Gastroesophageal sphincter (tissue), 4 donors: ENCODE measurements at regions not wholly inside any gene's neighbourhood (a gene's known extent, or its start where the extent isn't known, plus 50 kb on each side); places are given as distances from the start of the nearest gene placed in this dataset.

Experiments
- ATAC-seq: fragments of 150-250 bp; one replicate; pipeline ENCODE4 v1.9.1; 2016; ENCODE audit warnings: mild to moderate bottlenecking, moderate library complexity
- H3K27ac ChIP-seq, 4 donors: fragments of 200-600 bp; sonication (generic) in 3 of 4; 1 replicate in 3 of 4; 2 replicates in 1 of 4; pipeline ENCODE4 v1.5.1; 2016 to 2019
- H3K27me3 ChIP-seq: fragments of 200-600 bp; sonication (generic); one replicate; pipeline ENCODE4 v1.5.1; 2019
- H3K36me3 ChIP-seq, 2 donors: fragments of 200-600 bp; sonication (generic); one replicate each; pipeline ENCODE4 v1.5.1; 2019; ENCODE audit warnings: control low read depth in 1 of 2
- H3K4me1 ChIP-seq, 3 donors: fragments of 200-600 bp; sonication (generic); 1 replicate in 2 of 3; 2 replicates in 1 of 3; pipeline ENCODE4 v1.5.1; 2016 to 2019; ENCODE audit warnings: control low read depth in 2 of 3
- H3K4me3 ChIP-seq, 2 donors: fragments of 200-600 bp; sonication (generic); one replicate each; pipeline ENCODE4 v1.5.1; 2019; ENCODE audit warnings: mild to moderate bottlenecking in 1 of 2, moderate library complexity in 1 of 2
- H3K9me3 ChIP-seq, 3 donors: fragments of 200-600 bp; sonication (generic); one replicate each; pipeline ENCODE4 v1.5.1; 2017 to 2019; ENCODE audit warnings: control low read depth in 2 of 3
- CTCF ChIP-seq, 4 experiments: fragments of 200-600 bp in 2 of 4; fragments of 450-650 bp in 2 of 4; sonication (generic) in 1 of 4; IDR thresholded peaks; one replicate each; pipeline ENCODE4 v1.5.1; 2017 to 2019; ENCODE audit warnings: antibody characterized with exemption in 4 of 4, mild to moderate bottlenecking in 2 of 4, moderate library complexity in 2 of 4
- EP300 ChIP-seq: sonication (generic); formaldehyde crosslinking; IDR thresholded peaks from one replicate; pipeline ENCODE4 v1.6.1; 2017; ENCODE audit warnings: antibody characterized with exemption, mild to moderate bottlenecking
- POLR2A ChIP-seq, 2 donors: fragments of 450-650 bp; IDR thresholded peaks; one replicate each; pipeline ENCODE4 v1.6.1; 2017; ENCODE audit warnings: antibody characterized with exemption in 2 of 2, mild to moderate bottlenecking in 2 of 2, moderate library complexity in 1 of 2
- POLR2AphosphoS5 ChIP-seq: sonication (generic); formaldehyde crosslinking; IDR thresholded peaks from one replicate; pipeline ENCODE4 v1.6.1; 2017; ENCODE audit warnings: antibody characterized with exemption
- WGBS, 2 donors: methylation state at CpG; one replicate each; pipeline ENCODE4 v1.1.5; 2018; ENCODE audit warnings: low coverage in 1 of 2; 5-methylcytosine and 5-hydroxymethylcytosine counted together

GRCh38 chr4:8725071-8725841, 132.7 kb downstream of the CPZ start:
- Histone ChIP-seq H3K36me3 (no peaks in the 10 kb centered on the region), H3K9me3 (no peaks in the 10 kb centered on the region), H3K27ac (no peak overlapping the region), H3K4me3 (no peak overlapping the region), H3K27me3 (peaks cover 66% of the 10 kb centered on the region), H3K4me1 (no peaks in the 10 kb centered on the region)
- TF ChIP-seq CTCF (IDR thresholded peaks at IDR 0.05) = no peak
- ATAC-seq = no peak
- 15% methylated on average over 5 of the region's 26 CpGs; no CpG with 5 or more reads in 1 of the 2 donors for WGBS, 2 donors

GRCh38 chr4:8724436-8725070, 132.0 kb downstream of the CPZ start:
- TF ChIP-seq CTCF (IDR thresholded peaks at IDR 0.05) = no peak
- no peak for TF ChIP-seq POLR2AphosphoS5
- no peak for TF ChIP-seq POLR2A (IDR thresholded peaks at IDR 0.05)
- TF ChIP-seq EP300 = no peak
- Histone ChIP-seq H3K36me3 (no peaks in the 10 kb centered on the region), H3K27me3 (peaks cover 69% of the 10 kb centered on the region), H3K9me3 (peaks cover 0 to 3% (median 0%) of the 10 kb centered on the region in 3 donors), H3K4me3 (no peak overlapping the region), H3K4me1 (no peaks in the 10 kb centered on the region), H3K27ac (no peak overlapping the region)
- no peak for ATAC-seq
- WGBS, 2 donors = 0 to 49% methylated on average over 2 to 18 of the region's 20 CpGs

- no peak for ATAC-seq
- H3K4me3 ChIP-seq = no peak overlapping the region
- TF ChIP-seq POLR2A (IDR thresholded peaks at IDR 0.05) (no peak), EP300 (no peak), POLR2AphosphoS5 (no peak), CTCF (IDR thresholded peaks at IDR 0.05) (no peak)
- 72 to 80% methylated on average over 2 to 3 of the region's 14 CpGs for WGBS, 2 donors
- H3K4me1 ChIP-seq = no peaks in the 10 kb centered on the region
- H3K27me3 ChIP-seq = peaks cover 69% of the 10 kb centered on the region
- H3K36me3 ChIP-seq = no peaks in the 10 kb centered on the region
- no peak overlapping the region for H3K27ac ChIP-seq
- peaks cover 0 to 10% (median 0%) of the 10 kb centered on the region in 3 donors for H3K9me3 ChIP-seq
Observed at GRCh38 chr4:8723222-8723980, 130.8 kb downstream of the CPZ start.

- TF ChIP-seq POLR2A (IDR thresholded peaks at IDR 0.05) (no peak), POLR2AphosphoS5 (no peak), EP300 (no peak), CTCF (IDR thresholded peaks at IDR 0.05) (no peak)
- 66 to 81% methylated on average over 7 to 9 of the region's 9 CpGs for WGBS, 2 donors
- ATAC-seq = no peak
- H3K27me3 ChIP-seq = peaks cover 62% of the 10 kb centered on the region
- no peaks in the 10 kb centered on the region for H3K4me1 ChIP-seq
- peaks cover 0 to 10% (median 0%) of the 10 kb centered on the region in 3 donors for H3K9me3 ChIP-seq
- no peak overlapping the region for H3K4me3 ChIP-seq
- H3K27ac ChIP-seq = no peak overlapping the region
- H3K36me3 ChIP-seq = no peaks in the 10 kb centered on the region
Observed at GRCh38 chr4:8722556-8722955, 130.0 kb downstream of the CPZ start.
